ENCODE measurements at regions not wholly inside any gene's neighbourhood (a gene's known extent, or its start where the extent isn't known, plus 50 kb on each side); places are given as distances from the start of the nearest gene placed in this dataset.

GRCh38 chr16:52103791-52104190 lies 443.2 kb downstream of the TOX3 start:
- TF ChIP-seq CTCF (IDR thresholded peaks at IDR 0.05; ENCODE audit: low read depth, low read length, missing control alignments): no peak
- DNase-seq (ENCODE audit: extremely low read depth, low read depth): no peak

GRCh38 chr16:52101246-52101645 lies 445.7 kb downstream of the TOX3 start:
- no peak overlapping the region for H3K4me3 ChIP-seq (replicated peaks; ENCODE audit: low read depth, low read length)
- no peak for TF ChIP-seq CTCF (IDR thresholded peaks at IDR 0.05; ENCODE audit: low read depth, low read length, missing control alignments)
- no peak for DNase-seq (ENCODE audit: extremely low read depth, low read depth)

More at GRCh38 chr16:52103791-52104190, 443.2 kb downstream of the TOX3 start:
- H3K4me3 ChIP-seq (replicated peaks; ENCODE audit: low read depth, low read length): no peak overlapping the region

- H3K4me3 ChIP-seq (replicated peaks; ENCODE audit: low read depth, low read length): no peak overlapping the region
- no peak for TF ChIP-seq CTCF (IDR thresholded peaks at IDR 0.05; ENCODE audit: low read depth, low read length, missing control alignments)
- DNase-seq (ENCODE audit: extremely low read depth, low read depth): no peak
Measured at GRCh38 chr16:52099382-52099781, 447.6 kb downstream of the TOX3 start.

GRCh38 chr16:52095471-52095870 lies 451.5 kb downstream of the TOX3 start:
- no peak for TF ChIP-seq CTCF (IDR thresholded peaks at IDR 0.05; ENCODE audit: low read depth, low read length, missing control alignments)
- no peak overlapping the region for H3K4me3 ChIP-seq (replicated peaks; ENCODE audit: low read depth, low read length)
- DNase-seq (ENCODE audit: extremely low read depth, low read depth): no peak

- no peak for TF ChIP-seq CTCF (IDR thresholded peaks at IDR 0.05; ENCODE audit: low read depth, low read length, missing control alignments)
Measured at GRCh38 chr16:52092126-52092525, 454.8 kb downstream of the TOX3 start.

GRCh38 chr16:52090080-52090479 lies 456.9 kb downstream of the TOX3 start:
- H3K4me3 ChIP-seq (replicated peaks; ENCODE audit: low read depth, low read length): no peak overlapping the region
- no peak for DNase-seq (ENCODE audit: extremely low read depth, low read depth)
- no peak for TF ChIP-seq CTCF (IDR thresholded peaks at IDR 0.05; ENCODE audit: low read depth, low read length, missing control alignments)

More at GRCh38 chr16:52092126-52092525, 454.8 kb downstream of the TOX3 start:
- H3K4me3 ChIP-seq (replicated peaks; ENCODE audit: low read depth, low read length): no peak overlapping the region
- DNase-seq (ENCODE audit: extremely low read depth, low read depth): no peak

- TF ChIP-seq CTCF (IDR thresholded peaks at IDR 0.05; ENCODE audit: low read depth, low read length, missing control alignments): no peak
Measured at GRCh38 chr16:52089476-52089875, 457.5 kb downstream of the TOX3 start.

More at GRCh38 chr16:52089476-52089875, 457.5 kb downstream of the TOX3 start:
- no peak for DNase-seq (ENCODE audit: extremely low read depth, low read depth)
- no peak overlapping the region for H3K4me3 ChIP-seq (replicated peaks; ENCODE audit: low read depth, low read length)

Measured in HFF-Myc (cell line).